Coronary artery (tissue), 2 donors: ENCODE measurements at regions not wholly inside any gene's neighbourhood (a gene's known extent, or its start where the extent isn't known, plus 50 kb on each side); places are given as distances from the start of the nearest gene placed in this dataset.

ENCODE experiments used
- DNase-seq: peaks from one replicate; pipeline ENCODE4 v3.0.0-alpha.2; 2017; ENCODE audit warnings: low spot score
- H3K27ac ChIP-seq, 2 donors: fragments of 200-600 bp; sonication (generic); one replicate each; pipeline ENCODE4 v1.5.1; 2016 to 2019
- H3K4me3 ChIP-seq: fragments of 200-600 bp; sonication (generic); 2 replicates; pipeline ENCODE4 v1.5.1; 2016; ENCODE audit warnings: mild to moderate bottlenecking, moderate library complexity
- CTCF ChIP-seq: fragments of 200-600 bp; sonication (generic); IDR thresholded peaks from one replicate; pipeline ENCODE4 v1.5.1; 2019; ENCODE audit warnings: antibody characterized with exemption

- no peak overlapping the region for H3K4me3 ChIP-seq
- no peak overlapping the region for H3K27ac ChIP-seq
- DNase-seq: no peak
- TF ChIP-seq CTCF: no peak
These were observed 1459.5 kb downstream of the ZPLD1 start for GRCh38 chr3:103894162-103894822.

- Histone ChIP-seq H3K4me3 (no peak overlapping the region), H3K27ac (no peak overlapping the region)
- TF ChIP-seq CTCF: no peak
- no peak for DNase-seq
These were observed 1464.5 kb downstream of the ZPLD1 start for GRCh38 chr3:103899328-103899727.

GRCh38 chr3:103904991-103905390 lies 1461.7 kb upstream of the ALCAM start:
- no peak for DNase-seq
- no peak overlapping the region for H3K27ac ChIP-seq
- no peak overlapping the region for H3K4me3 ChIP-seq
- TF ChIP-seq CTCF: no peak

- no peak overlapping the region for H3K27ac ChIP-seq
- no peak for TF ChIP-seq CTCF
- no peak overlapping the region for H3K4me3 ChIP-seq
- no peak for DNase-seq
These were observed 1460.4 kb upstream of the ALCAM start for GRCh38 chr3:103906304-103906703.

GRCh38 chr3:103906808-103907207 lies 1459.9 kb upstream of the ALCAM start:
- no peak overlapping the region for H3K27ac ChIP-seq
- TF ChIP-seq CTCF: no peak
- no peak overlapping the region for H3K4me3 ChIP-seq
- DNase-seq: no peak

GRCh38 chr3:103907567-103907966 lies 1459.1 kb upstream of the ALCAM start:
- Histone ChIP-seq H3K27ac (no peak overlapping the region), H3K4me3 (no peak overlapping the region)
- no peak for DNase-seq
- TF ChIP-seq CTCF: no peak

GRCh38 chr3:103909395-103909794 lies 1457.3 kb upstream of the ALCAM start:
- TF ChIP-seq CTCF: no peak
- Histone ChIP-seq H3K27ac (no peak overlapping the region), H3K4me3 (no peak overlapping the region)
- no peak for DNase-seq
